H9 (cell line): ENCODE measurements at regions not wholly inside any gene's neighbourhood (a gene's known extent, or its start where the extent isn't known, plus 50 kb on each side); places are given as distances from the start of the nearest gene placed in this dataset.
"Not testable (repeated sequence)": the region's sequence is repeated elsewhere in the genome, so short reads cannot be mapped to it uniquely, and the experiment has no call there.

ENCODE experiments used
- DNase-seq: peaks from one replicate; pipeline ENCODE4 v3.0.0-alpha.2; 2017
- H2AFZ ChIP-seq: one replicate; pipeline ENCODE4 v1.6.1; 2013; ENCODE audit warnings: mild to moderate bottlenecking, low read length, control low read depth, moderate library complexity
- H2AK5ac ChIP-seq: 2 replicates; pipeline ENCODE4 v1.6.1; 2013; ENCODE audit warnings: low read length, control low read depth, mixed read lengths; ENCODE audit not compliant: insufficient read length
- H2BK120ac ChIP-seq: one replicate; pipeline ENCODE4 v1.6.1; 2013; ENCODE audit warnings: low read depth, mild to moderate bottlenecking, low read length, control low read depth, inconsistent platforms; ENCODE audit not compliant: poor library complexity, severe bottlenecking
- H2BK12ac ChIP-seq: 2 replicates; pipeline ENCODE4 v1.6.1; 2013; ENCODE audit warnings: low read length, control low read depth, mixed read lengths, low read depth; ENCODE audit not compliant: insufficient read length
- H2BK15ac ChIP-seq: 2 replicates; pipeline ENCODE4 v1.6.1; 2013; ENCODE audit warnings: low read depth, low read length, control low read depth
- H2BK20ac ChIP-seq: one replicate; pipeline ENCODE4 v1.6.1; 2013; ENCODE audit warnings: low read depth, mild to moderate bottlenecking, low read length, control low read depth, inconsistent platforms; ENCODE audit not compliant: poor library complexity, severe bottlenecking
- H2BK5ac ChIP-seq: 2 replicates; pipeline ENCODE4 v1.6.1; 2013; ENCODE audit warnings: low read length, control low read depth, mixed read lengths; ENCODE audit not compliant: insufficient read length
- H3K14ac ChIP-seq: 2 replicates; pipeline ENCODE4 v1.6.1; 2013; ENCODE audit warnings: low read length, control low read depth; ENCODE audit not compliant: insufficient read depth
- H3K18ac ChIP-seq: 2 replicates; pipeline ENCODE4 v1.6.1; 2013; ENCODE audit warnings: low read depth, mild to moderate bottlenecking, mixed read lengths, low read length, control low read depth; ENCODE audit not compliant: insufficient read length
- H3K23ac ChIP-seq: 2 replicates; pipeline ENCODE4 v1.6.1; 2013; ENCODE audit warnings: low read length, control low read depth, mixed read lengths, low read depth; ENCODE audit not compliant: insufficient read length
- H3K23me2 ChIP-seq: 2 replicates; pipeline ENCODE4 v1.6.1; 2013; ENCODE audit warnings: low read depth, mild to moderate bottlenecking, mixed read lengths, low read length, control low read depth; ENCODE audit not compliant: insufficient read length, poor library complexity, severe bottlenecking
- H3K27ac ChIP-seq: 2 replicates; pipeline ENCODE4 v1.5.1; 2013; ENCODE audit warnings: low read length, control low read depth, mixed read lengths, low read depth; ENCODE audit not compliant: insufficient read length
- H3K27me3 ChIP-seq: 2 replicates; pipeline ENCODE4 v1.6.1; 2013; ENCODE audit warnings: low read length, control low read depth, inconsistent platforms; ENCODE audit not compliant: insufficient read depth
- H3K4ac ChIP-seq: 2 replicates; pipeline ENCODE4 v1.6.1; 2013; ENCODE audit warnings: low read depth, mild to moderate bottlenecking, control low read depth, inconsistent platforms, low read length, moderate library complexity
- H3K4me1 ChIP-seq: 2 replicates; pipeline ENCODE4 v1.6.1; 2013; ENCODE audit warnings: low read length, control low read depth, inconsistent platforms; ENCODE audit not compliant: insufficient read depth
- H3K4me2 ChIP-seq: 2 replicates; pipeline ENCODE4 v1.6.1; 2013; ENCODE audit warnings: low read length, control low read depth, mixed read lengths; ENCODE audit not compliant: insufficient read length, insufficient read depth
- H3K56ac ChIP-seq: 2 replicates; pipeline ENCODE4 v1.6.1; 2013; ENCODE audit warnings: low read depth, mild to moderate bottlenecking, mixed read lengths, low read length, control low read depth; ENCODE audit not compliant: insufficient read length
- H3K79me1 ChIP-seq: 2 replicates; pipeline ENCODE4 v1.6.1; 2013; ENCODE audit warnings: low read depth, mild to moderate bottlenecking, moderate library complexity, low read length, control low read depth, inconsistent platforms; ENCODE audit not compliant: insufficient read depth, poor library complexity, severe bottlenecking
- H3K79me2 ChIP-seq: 2 replicates; pipeline ENCODE4 v1.6.1; 2013; ENCODE audit warnings: low read length, control low read depth, inconsistent platforms; ENCODE audit not compliant: insufficient read depth
- H3K9ac ChIP-seq: 2 replicates; pipeline ENCODE4 v1.6.1; 2013; ENCODE audit warnings: low read length, control low read depth, mixed read lengths; ENCODE audit not compliant: insufficient read length; ENCODE audit errors: extremely low read depth
- H3K9me3 ChIP-seq: one replicate; pipeline ENCODE4 v1.6.1; 2013; ENCODE audit warnings: low read depth, low read length, inconsistent platforms; ENCODE audit not compliant: control insufficient read depth
- H3T11ph ChIP-seq: one replicate; pipeline ENCODE4 v1.6.1; 2013; ENCODE audit warnings: mild to moderate bottlenecking, low read length, control low read depth, inconsistent platforms
- H4K20me1 ChIP-seq: one replicate; pipeline ENCODE4 v1.6.1; 2013; ENCODE audit not compliant: control insufficient read depth, insufficient read length, insufficient read depth
- H4K5ac ChIP-seq: 2 replicates; pipeline ENCODE4 v1.6.1; 2013; ENCODE audit warnings: low read depth, mild to moderate bottlenecking, mixed read lengths, low read length, control low read depth; ENCODE audit not compliant: insufficient read length
- H4K8ac ChIP-seq: replicated peaks from 2 replicates; pipeline ENCODE4 v1.6.1; 2013; ENCODE audit warnings: low read length, control low read depth, mixed read lengths, low read depth; ENCODE audit not compliant: insufficient read length
- H4K91ac ChIP-seq: 2 replicates; pipeline ENCODE4 v1.6.1; 2013; ENCODE audit warnings: low read depth, mild to moderate bottlenecking, moderate library complexity, mixed read lengths, low read length, control low read depth; ENCODE audit not compliant: insufficient read length
- H3K27ac Mint-ChIP-seq, 3 experiments: 2 replicates in 2 of 3; 3 replicates in 1 of 3; pipeline ENCODE4 v1.8.0; 2020 to 2021; ENCODE audit warnings: mixed read lengths in 3 of 3, mild to moderate bottlenecking in 1 of 3, moderate library complexity in 1 of 3
- H3K27me3 Mint-ChIP-seq: 2 replicates; pipeline ENCODE4 v1.8.0; 2021; ENCODE audit warnings: low read depth, mild to moderate bottlenecking, moderate library complexity, mixed read lengths
- H3K36me3 Mint-ChIP-seq, 3 experiments: 2 replicates in 2 of 3; 3 replicates in 1 of 3; pipeline ENCODE4 v1.8.0; 2020 to 2021; ENCODE audit warnings: low read depth in 3 of 3, mixed read lengths in 3 of 3; ENCODE audit not compliant: insufficient read depth in 1 of 3
- H3K4me1 Mint-ChIP-seq, 2 experiments: 2 replicates each; pipeline ENCODE4 v1.8.0; 2020; ENCODE audit warnings: mixed read lengths in 2 of 2
- H3K4me3 Mint-ChIP-seq, 2 experiments: 2 replicates in 1 of 2; 3 replicates in 1 of 2; pipeline ENCODE4 v1.8.0; 2020 to 2021; ENCODE audit warnings: mild to moderate bottlenecking in 2 of 2, mixed read lengths in 2 of 2, moderate library complexity in 1 of 2
- H3K9me3 Mint-ChIP-seq, 2 experiments: 2 replicates in 1 of 2; 3 replicates in 1 of 2; pipeline ENCODE4 v1.8.0; 2020; ENCODE audit warnings: mild to moderate bottlenecking in 2 of 2, mixed read lengths in 2 of 2, moderate library complexity in 1 of 2
- WGBS: extraction: QIAGEN DNeasy Blood & Tissue Kit; methylation state at CpG from one replicate; pipeline ENCODE4 v1.1.7; 2013; ENCODE audit warnings: missing lambda C conversion rate, low lambda C conversion rate, mixed read lengths; ENCODE audit not compliant: insufficient read length; ENCODE audit errors: extremely low coverage; 5-methylcytosine and 5-hydroxymethylcytosine counted together

DNA sequence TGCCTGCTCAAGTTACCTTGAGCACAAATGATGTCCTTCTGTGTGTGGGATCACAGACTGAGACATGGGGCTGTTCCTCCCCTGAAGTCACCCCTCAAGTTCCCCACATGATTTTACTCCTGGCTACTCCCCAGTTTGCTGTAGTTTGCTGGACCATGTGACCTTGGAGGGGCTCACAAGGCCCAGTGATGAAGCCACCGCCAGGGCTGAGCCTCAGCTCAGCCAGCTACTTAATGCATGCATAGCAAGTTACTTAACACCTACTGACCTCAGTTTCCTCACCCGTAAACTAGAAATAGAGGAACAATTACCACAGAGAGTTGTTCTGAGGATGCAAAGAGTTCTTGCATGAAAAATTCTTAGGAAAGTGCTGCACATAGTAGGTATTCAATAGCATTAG, 283.7 kb upstream of the PLGLB2 start:
- H4K8ac ChIP-seq, H3K4ac ChIP-seq, H3K4me2 ChIP-seq, H3K23me2 ChIP-seq, H3K36me3 Mint-ChIP-seq, H2AK5ac ChIP-seq, H2BK15ac ChIP-seq, H3K9ac ChIP-seq, H3K79me2 ChIP-seq, H3K9me3 Mint-ChIP-seq, H3K23ac ChIP-seq, H3K27me3 ChIP-seq, H3K56ac ChIP-seq, H3K4me1 ChIP-seq, H3K4me3 Mint-ChIP-seq, DNase-seq, H2AFZ ChIP-seq, H3T11ph ChIP-seq, H2BK120ac ChIP-seq, H2BK12ac ChIP-seq, H4K91ac ChIP-seq, H3K79me1 ChIP-seq, H3K27ac ChIP-seq, H3K18ac ChIP-seq, H4K5ac ChIP-seq, H3K9me3 ChIP-seq, H2BK20ac ChIP-seq, H4K20me1 ChIP-seq, H2BK5ac ChIP-seq, H3K14ac ChIP-seq, H3K27me3 Mint-ChIP-seq: not testable (repeated sequence)
- Mint-ChIP-seq H3K27ac (0 out of 7 replicates have a peak overlapping the region, but pooled peaks of 1 of the 3 experiments have one; percentile 61), H3K4me1 (peaks cover 14% of the 10 kb centered on the region in 2 experiments)
- no CpG with 5 or more reads among the region's 2 CpGs for WGBS

DNA sequence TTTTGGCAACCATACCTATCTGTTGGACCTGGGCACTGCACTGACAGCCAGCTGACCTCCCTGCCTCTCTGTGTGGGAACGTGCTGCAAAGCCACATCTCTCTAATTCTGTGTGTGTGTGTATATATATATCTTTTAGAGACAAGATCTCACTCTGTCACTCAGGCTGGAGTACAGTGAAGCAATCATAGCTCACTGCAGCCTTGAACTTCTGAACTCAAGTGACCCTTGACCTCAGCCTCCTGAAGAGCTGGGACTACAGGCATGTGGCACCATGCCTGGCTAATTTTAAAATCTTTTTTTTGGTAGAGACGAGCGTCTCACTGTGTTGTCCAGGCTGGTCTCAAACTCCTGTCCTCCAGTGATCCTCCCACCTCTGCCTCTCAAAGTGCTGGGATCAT, 282.2 kb upstream of the PLGLB2 start:
- H4K91ac ChIP-seq, H3K79me2 ChIP-seq, H4K20me1 ChIP-seq, H3K14ac ChIP-seq, H3K18ac ChIP-seq, H3K79me1 ChIP-seq, H3K4me2 ChIP-seq, H3K23me2 ChIP-seq, H2BK20ac ChIP-seq, H3K27ac ChIP-seq, H2AK5ac ChIP-seq, H3T11ph ChIP-seq, H3K56ac ChIP-seq, H2BK12ac ChIP-seq, H3K4me3 Mint-ChIP-seq, H3K27me3 ChIP-seq, H3K9ac ChIP-seq, H2AFZ ChIP-seq, H3K9me3 ChIP-seq, H3K4me1 ChIP-seq, H3K4ac ChIP-seq, H3K36me3 Mint-ChIP-seq, H4K5ac ChIP-seq, H2BK15ac ChIP-seq, H3K23ac ChIP-seq, H2BK5ac ChIP-seq, H3K27ac Mint-ChIP-seq, H3K9me3 Mint-ChIP-seq, H2BK120ac ChIP-seq, H3K27me3 Mint-ChIP-seq, H4K8ac ChIP-seq, DNase-seq: not testable (repeated sequence)
- WGBS = no CpG with 5 or more reads among the region's 3 CpGs
- H3K4me1 Mint-ChIP-seq = peaks cover 17% of the 10 kb centered on the region in 2 experiments
